ENCODE measurements at regions not wholly inside any gene's neighbourhood (a gene's known extent, or its start where the extent isn't known, plus 50 kb on each side); places are given as distances from the start of the nearest gene placed in this dataset.
"Not testable (repeated sequence)": the region's sequence is repeated elsewhere in the genome, so short reads cannot be mapped to it uniquely, and the experiment has no call there.

- TF ChIP-seq POLR2AphosphoS5 (IDR thresholded peaks at IDR 0.05) (no peak), POLR2A (IDR thresholded peaks at IDR 0.05) (no peak), CTCF (IDR thresholded peaks at IDR 0.05) (no peak)
- Histone ChIP-seq H3K27ac (no peak overlapping the region), H3K27me3 (peaks cover 0 to 7% of the 10 kb centered on the region in 2 donors), H3K9me3 (no peaks in the 10 kb centered on the region), H3K36me3 (no peaks in the 10 kb centered on the region), H3K4me1 (no peaks in the 10 kb centered on the region), H3K4me3 (no peak overlapping the region)
- DNase-seq (ENCODE audit: low spot score in 2 of 2), result no peak
- intact Hi-C loops (cut with DNase I; ENCODE audit: low total_unique reads), result no loop called here
Observed at GRCh38 chr13:61214551-61214950, 201.1 kb downstream of the PCDH20 start.

- H3K9me3 ChIP-seq; H3K4me3 ChIP-seq; intact Hi-C loops (cut with DNase I; ENCODE audit: low total_unique reads); H3K4me1 ChIP-seq; DNase-seq (ENCODE audit: low spot score in 2 of 2); H3K27ac ChIP-seq; H3K36me3 ChIP-seq; H3K27me3 ChIP-seq: not testable (repeated sequence)
Observed at GRCh38 chr13:61205898-61206297, 209.8 kb downstream of the PCDH20 start.

- H3K9me3 ChIP-seq, result no peaks in the 10 kb centered on the region
- H3K36me3 ChIP-seq, result no peaks in the 10 kb centered on the region
- H3K4me1 ChIP-seq, result no peaks in the 10 kb centered on the region
- TF ChIP-seq POLR2A (IDR thresholded peaks at IDR 0.05), result no peak
- TF ChIP-seq CTCF (IDR thresholded peaks at IDR 0.05), result no peak
- TF ChIP-seq POLR2AphosphoS5 (IDR thresholded peaks at IDR 0.05), result no peak
- no peak for DNase-seq (ENCODE audit: low spot score in 2 of 2)
- no peaks in the 10 kb centered on the region for H3K27me3 ChIP-seq
- no peak overlapping the region for H3K4me3 ChIP-seq
- H3K27ac ChIP-seq, result no peak overlapping the region
- intact Hi-C loops (cut with DNase I; ENCODE audit: low total_unique reads), result no loop called here
Observed at GRCh38 chr13:61204025-61204424, 211.6 kb downstream of the PCDH20 start.

- H3K4me3 ChIP-seq, result no peak overlapping the region
- intact Hi-C loops (cut with DNase I; ENCODE audit: low total_unique reads), result no loop called here
- no peak overlapping the region for H3K27ac ChIP-seq
- no peaks in the 10 kb centered on the region for H3K4me1 ChIP-seq
- no peak for DNase-seq (ENCODE audit: low spot score in 2 of 2)
- H3K9me3 ChIP-seq, result no peaks in the 10 kb centered on the region
- H3K36me3 ChIP-seq, result no peaks in the 10 kb centered on the region
- TF ChIP-seq POLR2A (IDR thresholded peaks at IDR 0.05) (no peak), CTCF (IDR thresholded peaks at IDR 0.05) (no peak), POLR2AphosphoS5 (IDR thresholded peaks at IDR 0.05) (no peak)
- no peaks in the 10 kb centered on the region for H3K27me3 ChIP-seq
Observed at GRCh38 chr13:61202042-61202441, 213.6 kb downstream of the PCDH20 start.

GRCh38 chr13:61192826-61193225, 222.8 kb downstream of the PCDH20 start:
- H3K27me3 ChIP-seq, result no peaks in the 10 kb centered on the region
- H3K27ac ChIP-seq, result no peak overlapping the region
- TF ChIP-seq CTCF (IDR thresholded peaks at IDR 0.05), result no peak
- no peak for TF ChIP-seq POLR2A (IDR thresholded peaks at IDR 0.05)
- TF ChIP-seq POLR2AphosphoS5 (IDR thresholded peaks at IDR 0.05), result no peak
- no peak for DNase-seq (ENCODE audit: low spot score in 2 of 2)
- H3K36me3 ChIP-seq, result no peaks in the 10 kb centered on the region
- no peaks in the 10 kb centered on the region for H3K4me1 ChIP-seq
- H3K4me3 ChIP-seq, result no peak overlapping the region
- intact Hi-C loops (cut with DNase I; ENCODE audit: low total_unique reads), result no loop called here
- H3K9me3 ChIP-seq, result no peaks in the 10 kb centered on the region

- no peaks in the 10 kb centered on the region for H3K9me3 ChIP-seq
- TF ChIP-seq POLR2AphosphoS5 (IDR thresholded peaks at IDR 0.05) (no peak), POLR2A (IDR thresholded peaks at IDR 0.05) (no peak), CTCF (IDR thresholded peaks at IDR 0.05) (no peak)
- H3K27me3 ChIP-seq, result no peaks in the 10 kb centered on the region
- H3K4me1 ChIP-seq, result no peaks in the 10 kb centered on the region
- H3K4me3 ChIP-seq, result no peak overlapping the region
- intact Hi-C loops (cut with DNase I; ENCODE audit: low total_unique reads), result no loop called here
- DNase-seq (ENCODE audit: low spot score in 2 of 2), result no peak
- no peaks in the 10 kb centered on the region for H3K36me3 ChIP-seq
- no peak overlapping the region for H3K27ac ChIP-seq
Observed at GRCh38 chr13:61188057-61188456, 227.6 kb downstream of the PCDH20 start.

All from breast epithelium (tissue), 4 donors.